ENCODE measurements at regions not wholly inside any gene's neighbourhood (a gene's known extent, or its start where the extent isn't known, plus 50 kb on each side); places are given as distances from the start of the nearest gene placed in this dataset.

- WGBS (ENCODE audit: extremely low coverage, insufficient coverage, low lambda C conversion rate) = no CpG with 5 or more reads among the region's 2 CpGs
- Histone ChIP-seq H4K8ac (ENCODE audit: low read depth, low read length) (no peak overlapping the region), H3K4ac (ENCODE audit: low read depth, low read length) (no peak overlapping the region), H3K79me2 (ENCODE audit: control insufficient read depth, insufficient read depth, low read length) (no peaks in the 10 kb centered on the region), H2AK5ac (ENCODE audit: low read length) (no peak overlapping the region), H2BK5ac (ENCODE audit: low read length) (no peak overlapping the region), H3K27ac (ENCODE audit: low read depth, low read length) (no peak overlapping the region), H3K23ac (ENCODE audit: low read length) (no peak overlapping the region), H3K4me2 (ENCODE audit: low read length) (no peak overlapping the region), H3K9ac (ENCODE audit: low read length) (no peak overlapping the region), H3K79me1 (ENCODE audit: low read length) (no peaks in the 10 kb centered on the region), H3K4me1 (ENCODE audit: control insufficient read depth, low read depth, low read length) (no peaks in the 10 kb centered on the region), H3K18ac (ENCODE audit: low read length) (no peak overlapping the region), H3K56ac (ENCODE audit: low read length) (no peak overlapping the region), H3K36me3 (ENCODE audit: control insufficient read depth, insufficient read depth, low read length) (no peaks in the 10 kb centered on the region), H3K4me3 (ENCODE audit: low read length) (no peak overlapping the region), H3K27me3 (ENCODE audit: insufficient read depth, low read length, poor library complexity) (no peaks in the 10 kb centered on the region), H2BK15ac (replicated peaks; ENCODE audit: low read depth) (no peak overlapping the region), H4K5ac (ENCODE audit: low read length) (no peak overlapping the region), H2BK120ac (ENCODE audit: low read depth, low read length) (no peak overlapping the region)
- DNase-seq = no peak
Measured at GRCh38 chr6:139903411-139904157, 529.1 kb upstream of the CITED2 start.

GRCh38 chr6:139895205-139895793, 520.9 kb upstream of the CITED2 start:
- Histone ChIP-seq H3K36me3 (ENCODE audit: control insufficient read depth, insufficient read depth, low read length) (no peaks in the 10 kb centered on the region), H4K8ac (ENCODE audit: low read depth, low read length) (no peak overlapping the region), H3K79me2 (ENCODE audit: control insufficient read depth, insufficient read depth, low read length) (no peaks in the 10 kb centered on the region), H3K18ac (ENCODE audit: low read length) (no peak overlapping the region), H3K27me3 (ENCODE audit: insufficient read depth, low read length, poor library complexity) (no peaks in the 10 kb centered on the region), H2BK15ac (replicated peaks; ENCODE audit: low read depth) (no peak overlapping the region), H2BK120ac (ENCODE audit: low read depth, low read length) (no peak overlapping the region), H3K4me2 (ENCODE audit: low read length) (no peak overlapping the region), H3K4ac (ENCODE audit: low read depth, low read length) (no peak overlapping the region), H3K4me1 (ENCODE audit: control insufficient read depth, low read depth, low read length) (no peaks in the 10 kb centered on the region), H3K56ac (ENCODE audit: low read length) (no peak overlapping the region), H4K5ac (ENCODE audit: low read length) (no peak overlapping the region), H3K23ac (ENCODE audit: low read length) (no peak overlapping the region), H2BK5ac (ENCODE audit: low read length) (no peak overlapping the region), H3K27ac (ENCODE audit: low read depth, low read length) (no peak overlapping the region), H2AK5ac (ENCODE audit: low read length) (no peak overlapping the region), H3K4me3 (ENCODE audit: low read length) (no peak overlapping the region), H3K9ac (ENCODE audit: low read length) (no peak overlapping the region), H3K79me1 (ENCODE audit: low read length) (no peaks in the 10 kb centered on the region)
- no peak for DNase-seq
- WGBS (ENCODE audit: extremely low coverage, insufficient coverage, low lambda C conversion rate) = no CpG with 5 or more reads among the region's 1 CpG

GRCh38 chr6:139894271-139894670, 519.8 kb upstream of the CITED2 start:
- no peaks in the 10 kb centered on the region for H3K27me3 ChIP-seq (ENCODE audit: insufficient read depth, low read length, poor library complexity)
- H2BK5ac ChIP-seq (ENCODE audit: low read length) = no peak overlapping the region
- no peak overlapping the region for H4K8ac ChIP-seq (ENCODE audit: low read depth, low read length)
- no peak overlapping the region for H3K4me2 ChIP-seq (ENCODE audit: low read length)
- no peak overlapping the region for H3K4me3 ChIP-seq (ENCODE audit: low read length)
- no peak overlapping the region for H3K23ac ChIP-seq (ENCODE audit: low read length)
- H3K56ac ChIP-seq (ENCODE audit: low read length) = no peak overlapping the region
- H3K79me1 ChIP-seq (ENCODE audit: low read length) = no peaks in the 10 kb centered on the region
- WGBS (ENCODE audit: extremely low coverage, insufficient coverage, low lambda C conversion rate) = no CpG with 5 or more reads among the region's 8 CpGs
- H3K4me1 ChIP-seq (ENCODE audit: control insufficient read depth, low read depth, low read length) = no peaks in the 10 kb centered on the region
- H4K5ac ChIP-seq (ENCODE audit: low read length) = no peak overlapping the region
- DNase-seq = no peak
- no peaks in the 10 kb centered on the region for H3K79me2 ChIP-seq (ENCODE audit: control insufficient read depth, insufficient read depth, low read length)
- H3K4ac ChIP-seq (ENCODE audit: low read depth, low read length) = no peak overlapping the region
- no peak overlapping the region for H2BK120ac ChIP-seq (ENCODE audit: low read depth, low read length)
- H3K9ac ChIP-seq (ENCODE audit: low read length) = no peak overlapping the region
- H3K18ac ChIP-seq (ENCODE audit: low read length) = no peak overlapping the region
- no peaks in the 10 kb centered on the region for H3K36me3 ChIP-seq (ENCODE audit: control insufficient read depth, insufficient read depth, low read length)
- H2BK15ac ChIP-seq (replicated peaks; ENCODE audit: low read depth) = no peak overlapping the region
- H3K27ac ChIP-seq (ENCODE audit: low read depth, low read length) = no peak overlapping the region
- no peak overlapping the region for H2AK5ac ChIP-seq (ENCODE audit: low read length)

- no peak overlapping the region for H2AK5ac ChIP-seq (ENCODE audit: low read length)
- no peaks in the 10 kb centered on the region for H3K79me1 ChIP-seq (ENCODE audit: low read length)
- DNase-seq = no peak
- no peak overlapping the region for H3K23ac ChIP-seq (ENCODE audit: low read length)
- no peak overlapping the region for H3K4me2 ChIP-seq (ENCODE audit: low read length)
- no peak overlapping the region for H4K5ac ChIP-seq (ENCODE audit: low read length)
- H3K9ac ChIP-seq (ENCODE audit: low read length) = no peak overlapping the region
- no peak overlapping the region for H3K18ac ChIP-seq (ENCODE audit: low read length)
- no peak overlapping the region for H3K56ac ChIP-seq (ENCODE audit: low read length)
- no peaks in the 10 kb centered on the region for H3K79me2 ChIP-seq (ENCODE audit: control insufficient read depth, insufficient read depth, low read length)
- H3K4me3 ChIP-seq (ENCODE audit: low read length) = no peak overlapping the region
- peak overlapping the region; percentile 31 for H3K4ac ChIP-seq (ENCODE audit: low read depth, low read length)
- H3K4me1 ChIP-seq (ENCODE audit: control insufficient read depth, low read depth, low read length) = peaks cover 3% of the 10 kb centered on the region
- H2BK15ac ChIP-seq (replicated peaks; ENCODE audit: low read depth) = no peak overlapping the region
- no peak overlapping the region for H3K27ac ChIP-seq (ENCODE audit: low read depth, low read length)
- H3K36me3 ChIP-seq (ENCODE audit: control insufficient read depth, insufficient read depth, low read length) = no peaks in the 10 kb centered on the region
- H2BK5ac ChIP-seq (ENCODE audit: low read length) = no peak overlapping the region
- WGBS (ENCODE audit: extremely low coverage, insufficient coverage, low lambda C conversion rate) = 100% methylated on average over 1 of the region's 4 CpGs
- no peak overlapping the region for H2BK120ac ChIP-seq (ENCODE audit: low read depth, low read length)
- no peaks in the 10 kb centered on the region for H3K27me3 ChIP-seq (ENCODE audit: insufficient read depth, low read length, poor library complexity)
- peak overlapping the region; percentile 97 for H4K8ac ChIP-seq (ENCODE audit: low read depth, low read length)
Measured at GRCh38 chr6:139891471-139891870, 517.0 kb upstream of the CITED2 start.

GRCh38 chr6:139888681-139889122, 514.3 kb upstream of the CITED2 start:
- no peak overlapping the region for H4K5ac ChIP-seq (ENCODE audit: low read length)
- peak overlapping the region; percentile 74 for H2BK5ac ChIP-seq (ENCODE audit: low read length)
- no peak overlapping the region for H3K4me2 ChIP-seq (ENCODE audit: low read length)
- no peak overlapping the region for H3K4ac ChIP-seq (ENCODE audit: low read depth, low read length)
- H3K4me1 ChIP-seq (ENCODE audit: control insufficient read depth, low read depth, low read length) = peaks cover 5% of the 10 kb centered on the region
- no peak overlapping the region for H2BK120ac ChIP-seq (ENCODE audit: low read depth, low read length)
- H3K18ac ChIP-seq (ENCODE audit: low read length) = peak overlapping the region; percentile 7
- no peaks in the 10 kb centered on the region for H3K36me3 ChIP-seq (ENCODE audit: control insufficient read depth, insufficient read depth, low read length)
- no peak overlapping the region for H3K9ac ChIP-seq (ENCODE audit: low read length)
- no peaks in the 10 kb centered on the region for H3K79me2 ChIP-seq (ENCODE audit: control insufficient read depth, insufficient read depth, low read length)
- no peak overlapping the region for H3K23ac ChIP-seq (ENCODE audit: low read length)
- no peaks in the 10 kb centered on the region for H3K27me3 ChIP-seq (ENCODE audit: insufficient read depth, low read length, poor library complexity)
- H3K4me3 ChIP-seq (ENCODE audit: low read length) = no peak overlapping the region
- peak overlapping the region; percentile 69 for H3K56ac ChIP-seq (ENCODE audit: low read length)
- no peak overlapping the region for H4K8ac ChIP-seq (ENCODE audit: low read depth, low read length)
- no CpG with 5 or more reads among the region's 3 CpGs for WGBS (ENCODE audit: extremely low coverage, insufficient coverage, low lambda C conversion rate)
- H2BK15ac ChIP-seq (replicated peaks; ENCODE audit: low read depth) = no peak overlapping the region
- no peaks in the 10 kb centered on the region for H3K79me1 ChIP-seq (ENCODE audit: low read length)
- peak overlapping the region; percentile 68 for H3K27ac ChIP-seq (ENCODE audit: low read depth, low read length)
- no peak overlapping the region for H2AK5ac ChIP-seq (ENCODE audit: low read length)
- DNase-seq = peak; percentile 97

All from mesendoderm (in vitro differentiated cells).